HG03354 (cell line): ENCODE measurements at regions not wholly inside any gene's neighbourhood (a gene's known extent, or its start where the extent isn't known, plus 50 kb on each side); places are given as distances from the start of the nearest gene placed in this dataset.
A peak's percentile ranks its signal among the peaks of the same experiment; 100 is the strongest.

Source experiments
- ATAC-seq: cut with Tn5 transposase; IDR thresholded peaks from one replicate; pipeline ENCODE4 v1.9.1; 2021; ENCODE audit warnings: mild to moderate bottlenecking; ENCODE audit not compliant: unreplicated experiment, poor library complexity, severe bottlenecking

GRCh38 chr13:33891196-33891742, 73.3 kb downstream of the RFC3 start:
- ATAC-seq: no peak

GRCh38 chr13:33893559-33893958, 75.6 kb downstream of the RFC3 start:
- no peak for ATAC-seq

DNA sequence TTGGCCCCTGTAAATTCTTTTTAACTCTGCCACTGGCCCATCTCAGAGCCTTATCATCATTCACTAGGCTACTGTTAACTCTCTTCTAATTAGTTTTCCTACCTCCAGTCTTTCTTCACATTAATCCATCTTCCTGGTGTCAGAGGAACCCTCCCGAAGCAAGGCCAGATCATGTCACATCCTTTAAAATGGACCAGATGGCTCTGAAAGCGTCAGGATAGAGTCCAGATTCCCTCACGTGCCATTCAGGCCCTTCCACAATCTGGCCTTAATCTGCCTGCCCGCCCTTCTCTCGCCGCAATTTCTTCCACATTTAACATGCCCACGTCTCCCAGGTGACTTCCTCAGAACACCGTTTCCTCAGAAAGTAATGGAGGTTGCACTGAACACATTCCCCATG, 86.5 kb downstream of the RFC3 start:
- no peak for ATAC-seq

GRCh38 chr13:33908116-33908515, 90.2 kb downstream of the RFC3 start:
- ATAC-seq: no peak

- ATAC-seq: no peak
These were observed 92.3 kb downstream of the RFC3 start for GRCh38 chr13:33910255-33910654.

DNA sequence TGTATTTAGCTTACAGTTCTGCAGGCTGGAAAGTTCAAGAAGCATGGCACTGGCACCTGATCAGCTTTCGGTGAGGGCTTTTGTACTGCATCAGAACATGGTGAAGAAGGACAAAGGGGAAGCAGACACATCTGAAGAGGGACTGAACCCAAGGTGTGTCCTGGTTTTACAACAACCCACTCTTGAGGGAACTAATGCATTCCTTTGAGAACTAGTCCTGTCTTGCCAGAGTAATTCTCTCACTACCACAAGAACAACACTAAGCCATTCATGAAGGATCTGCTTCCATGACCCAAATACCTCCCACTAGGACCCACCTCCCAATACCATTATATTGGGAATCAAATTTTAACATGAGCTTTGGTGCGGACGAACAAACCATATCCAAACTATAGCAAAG, 93.6 kb downstream of the RFC3 start:
- no peak for ATAC-seq

- ATAC-seq: no peak
These were observed 95.9 kb downstream of the RFC3 start for GRCh38 chr13:33913829-33914228.

- ATAC-seq: no peak
These were observed 99.2 kb downstream of the RFC3 start for GRCh38 chr13:33917190-33917589.

- no peak for ATAC-seq
These were observed 100.4 kb downstream of the RFC3 start for GRCh38 chr13:33918199-33918932.

DNA sequence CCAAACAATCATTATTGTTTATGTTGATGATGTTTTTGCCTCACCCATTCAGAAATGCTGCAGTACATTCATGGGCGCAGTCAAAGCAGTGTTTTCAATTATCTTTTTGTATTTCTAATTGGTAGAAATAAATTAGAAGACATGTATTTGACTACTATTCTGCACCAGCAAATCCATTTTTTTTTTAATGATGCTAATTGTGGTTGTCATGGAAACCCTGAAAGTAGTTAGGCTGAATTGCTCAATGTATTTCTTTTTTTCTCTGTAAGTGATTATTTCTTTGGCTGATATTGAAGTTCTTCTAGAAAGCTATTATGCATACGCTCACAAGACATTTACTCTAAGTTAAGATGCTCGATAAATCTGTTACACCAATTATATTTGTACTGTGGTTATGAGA, 101.2 kb downstream of the RFC3 start:
- no peak for ATAC-seq

- no peak for ATAC-seq
These were observed 107.6 kb downstream of the RFC3 start for GRCh38 chr13:33925563-33925962.

DNA sequence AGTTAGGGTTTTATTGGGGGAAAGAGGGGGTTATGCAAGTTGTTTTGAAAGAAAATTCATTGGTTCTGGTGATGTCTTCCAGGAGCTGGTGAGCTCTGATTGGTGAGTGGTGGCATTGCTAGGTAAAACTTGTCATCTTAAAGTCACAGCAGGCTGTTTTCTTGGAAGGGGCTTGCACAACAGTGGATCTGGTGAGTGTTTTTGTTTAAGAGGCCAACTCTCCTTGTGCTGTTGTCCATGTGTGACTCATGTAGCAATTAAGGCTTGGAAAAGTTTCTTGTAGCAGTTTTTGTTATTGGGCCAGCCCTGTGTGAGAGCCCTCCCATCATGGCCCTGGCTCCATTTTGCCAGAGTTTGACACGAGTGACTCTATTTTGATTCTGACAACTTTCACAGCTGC, 109.4 kb downstream of the RFC3 start:
- ATAC-seq: no peak

DNA sequence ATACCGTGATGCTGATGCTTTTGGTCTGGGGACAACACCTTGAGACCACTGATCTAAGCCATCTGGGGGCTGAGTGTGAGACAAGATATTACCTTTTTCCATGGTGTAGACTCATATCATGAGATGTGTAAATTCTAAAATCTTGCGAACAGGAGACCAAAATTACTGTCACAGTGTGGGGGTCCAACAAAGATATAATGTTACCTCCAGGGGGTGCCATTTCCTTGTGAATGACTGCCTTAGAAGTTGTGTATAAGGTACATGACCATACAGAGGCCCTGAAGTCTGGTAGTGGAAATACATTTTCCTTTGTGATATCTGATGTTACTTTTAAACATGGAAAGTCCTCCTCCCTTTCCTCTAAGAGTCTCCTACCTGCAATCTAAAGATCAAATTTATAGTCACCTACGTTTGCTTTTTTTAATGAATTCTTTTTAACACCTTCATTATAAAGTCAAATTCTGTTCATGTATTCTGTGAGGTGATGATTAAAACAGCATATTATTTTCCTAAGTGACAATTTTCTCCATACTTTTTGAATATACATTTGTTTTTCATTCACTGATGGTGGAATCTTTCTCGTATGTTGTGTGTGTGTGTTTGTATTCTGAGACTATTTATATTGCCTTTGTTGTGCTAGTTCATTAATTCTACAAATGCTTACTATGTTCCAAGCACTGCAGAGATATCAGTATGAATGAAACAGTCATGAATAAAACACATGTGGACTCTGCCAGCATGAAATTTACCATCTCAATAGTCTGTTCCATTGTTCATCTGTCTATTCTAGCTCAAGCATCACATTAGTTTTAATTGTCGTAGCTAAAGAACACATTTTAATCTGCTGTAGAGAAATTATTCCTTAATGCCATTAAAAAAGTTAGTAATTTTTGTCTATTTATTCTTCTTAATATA, 113.7 kb downstream of the RFC3 start:
- peak; percentile 79 for ATAC-seq

GRCh38 chr13:33932769-33933406, 114.9 kb downstream of the RFC3 start:
- ATAC-seq: no peak

DNA sequence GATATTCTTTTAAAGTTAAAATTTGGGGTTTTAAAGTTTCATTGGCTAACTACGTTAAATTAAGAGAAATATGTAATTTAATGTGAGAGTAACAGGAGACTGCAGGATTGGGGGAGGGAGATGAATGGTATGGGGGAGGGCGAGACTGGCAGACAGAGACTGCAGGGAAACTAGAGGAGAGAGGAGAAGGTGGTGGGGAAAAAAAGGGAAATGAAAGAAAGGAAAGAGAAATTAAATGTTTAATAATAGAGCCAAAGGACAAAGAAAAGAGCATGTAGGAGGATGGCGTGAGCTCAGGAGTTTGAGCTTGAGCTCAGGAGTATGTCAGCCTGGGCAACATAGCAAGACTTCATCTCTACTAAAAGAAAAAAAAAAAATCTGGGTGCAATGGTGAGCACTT, 115.9 kb downstream of the RFC3 start:
- ATAC-seq: no peak

GRCh38 chr13:33934343-33934742, 116.4 kb downstream of the RFC3 start:
- ATAC-seq: no peak

GRCh38 chr13:33934951-33935371, 117.0 kb downstream of the RFC3 start:
- no peak for ATAC-seq

DNA sequence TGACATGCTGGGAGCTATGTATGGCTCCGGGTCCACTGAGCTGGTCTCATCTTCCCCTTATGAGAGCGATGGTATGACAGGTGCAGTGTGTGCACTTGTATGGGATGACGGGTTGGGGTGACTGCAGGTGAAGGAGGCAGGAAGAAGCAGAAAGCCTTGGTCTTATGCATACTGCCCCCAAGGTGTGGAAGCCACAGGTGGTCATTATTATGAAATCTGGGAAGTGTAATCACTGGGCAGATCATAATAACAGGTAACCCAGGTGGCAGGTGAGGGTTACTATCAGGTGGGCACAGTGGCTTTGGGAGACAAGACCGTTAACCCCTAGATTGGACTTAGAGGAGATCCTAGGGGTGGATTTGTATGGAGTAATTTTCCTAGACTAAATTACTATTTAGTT, 118.0 kb downstream of the RFC3 start:
- no peak for ATAC-seq

- ATAC-seq: no peak
These were observed 119.6 kb downstream of the RFC3 start for GRCh38 chr13:33937373-33938098.

DNA sequence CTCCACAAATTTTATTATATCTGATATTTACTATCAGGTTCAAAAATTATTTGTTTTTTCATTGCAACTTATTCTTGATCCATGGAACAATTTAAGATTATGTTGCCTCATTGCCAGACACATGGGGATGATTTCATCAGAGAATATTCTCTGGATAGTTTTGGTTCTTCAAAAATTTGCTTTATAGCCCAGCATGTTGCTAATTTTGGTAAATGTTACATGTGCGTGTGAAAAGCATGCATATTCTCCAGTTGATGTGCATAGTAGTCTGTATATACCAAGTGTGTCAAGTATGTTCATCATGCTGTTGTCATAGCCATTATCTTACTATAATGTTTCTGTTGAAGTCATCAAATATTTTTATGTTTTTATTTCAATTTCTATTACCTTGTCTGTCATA, 122.3 kb downstream of the RFC3 start:
- no peak for ATAC-seq
